ENCODE measurements at regions not wholly inside any gene's neighbourhood (a gene's known extent, or its start where the extent isn't known, plus 50 kb on each side); places are given as distances from the start of the nearest gene placed in this dataset.

- Histone ChIP-seq H3K9me3 (ENCODE audit: control insufficient read depth, insufficient read depth, low read length) (no peaks in the 10 kb centered on the region), H3K4me1 (ENCODE audit: control insufficient read depth, insufficient read depth, low read length) (no peaks in the 10 kb centered on the region), H3K27ac (ENCODE audit: low read length) (no peak overlapping the region), H3K27me3 (ENCODE audit: control insufficient read depth, insufficient read depth, low read length) (no peaks in the 10 kb centered on the region), H3K4me3 (ENCODE audit: low read length) (no peak overlapping the region), H3K36me3 (ENCODE audit: control insufficient read depth, insufficient read depth, low read length) (no peaks in the 10 kb centered on the region)
- no peaks in the 10 kb centered on the region for H3K27me3 Mint-ChIP-seq (ENCODE audit: low read depth in 2 of 2)
- no peak overlapping the region for H3K27ac Mint-ChIP-seq
- no peak for ATAC-seq
- no peaks in the 10 kb centered on the region for H3K36me3 Mint-ChIP-seq
- no peak for DNase-seq
- no peaks in the 10 kb centered on the region for H3K4me1 Mint-ChIP-seq
- intact Hi-C loops (cut with micrococcal nuclease): no loop called here
- H3K4me3 Mint-ChIP-seq: no peak overlapping the region
- no CpG with 5 or more reads among the region's 3 CpGs for WGBS (ENCODE audit: insufficient coverage)
- peaks cover 28 to 41% of the 10 kb centered on the region in 2 donors for H3K9me3 Mint-ChIP-seq
- TF ChIP-seq CTCF (IDR thresholded peaks at IDR 0.05): no peak
Observed at GRCh38 chr14:45658226-45658916, 405.4 kb upstream of the MIS18BP1 start.

GRCh38 chr14:45651890-45652289 lies 398.9 kb upstream of the MIS18BP1 start:
- no peak overlapping the region for H3K4me3 Mint-ChIP-seq
- Histone ChIP-seq H3K4me1 (ENCODE audit: control insufficient read depth, insufficient read depth, low read length) (no peaks in the 10 kb centered on the region), H3K27ac (ENCODE audit: low read length) (no peak overlapping the region), H3K36me3 (ENCODE audit: control insufficient read depth, insufficient read depth, low read length) (no peaks in the 10 kb centered on the region), H3K4me3 (ENCODE audit: low read length) (no peak overlapping the region), H3K27me3 (ENCODE audit: control insufficient read depth, insufficient read depth, low read length) (no peaks in the 10 kb centered on the region), H3K9me3 (ENCODE audit: control insufficient read depth, insufficient read depth, low read length) (no peaks in the 10 kb centered on the region)
- no peak for TF ChIP-seq CTCF (IDR thresholded peaks at IDR 0.05)
- intact Hi-C loops (cut with micrococcal nuclease): no loop called here
- DNase-seq (no peak), ATAC-seq (no peak)
- no peaks in the 10 kb centered on the region for H3K27me3 Mint-ChIP-seq (ENCODE audit: low read depth in 2 of 2)
- peaks cover 17 to 28% of the 10 kb centered on the region in 2 donors for H3K9me3 Mint-ChIP-seq
- H3K4me1 Mint-ChIP-seq: no peaks in the 10 kb centered on the region
- H3K27ac Mint-ChIP-seq: no peak overlapping the region
- H3K36me3 Mint-ChIP-seq: peaks cover 7% of the 10 kb centered on the region
- WGBS (ENCODE audit: insufficient coverage): 84% methylated on average over 2 of the region's 2 CpGs

GRCh38 chr14:45650754-45651153 lies 397.8 kb upstream of the MIS18BP1 start:
- intact Hi-C loops (cut with micrococcal nuclease): no loop called here
- Mint-ChIP-seq H3K9me3 (peaks cover 11 to 24% of the 10 kb centered on the region in 2 donors), H3K27ac (no peak overlapping the region), H3K4me3 (no peak overlapping the region), H3K27me3 (ENCODE audit: low read depth in 2 of 2) (no peaks in the 10 kb centered on the region), H3K36me3 (peaks cover 7% of the 10 kb centered on the region), H3K4me1 (no peaks in the 10 kb centered on the region)
- H3K36me3 ChIP-seq (ENCODE audit: control insufficient read depth, insufficient read depth, low read length): no peaks in the 10 kb centered on the region
- H3K27ac ChIP-seq (ENCODE audit: low read length): no peak overlapping the region
- no peak for TF ChIP-seq CTCF (IDR thresholded peaks at IDR 0.05)
- ATAC-seq (no peak), DNase-seq (no peak)
- 75% methylated on average over 2 of the region's 3 CpGs for WGBS (ENCODE audit: insufficient coverage)
- no peaks in the 10 kb centered on the region for H3K4me1 ChIP-seq (ENCODE audit: control insufficient read depth, insufficient read depth, low read length)
- H3K9me3 ChIP-seq (ENCODE audit: control insufficient read depth, insufficient read depth, low read length): no peaks in the 10 kb centered on the region
- H3K27me3 ChIP-seq (ENCODE audit: control insufficient read depth, insufficient read depth, low read length): no peaks in the 10 kb centered on the region
- H3K4me3 ChIP-seq (ENCODE audit: low read length): no peak overlapping the region

- Mint-ChIP-seq H3K4me3 (no peak overlapping the region), H3K27ac (no peak overlapping the region), H3K27me3 (ENCODE audit: low read depth in 2 of 2) (no peaks in the 10 kb centered on the region), H3K9me3 (peaks cover 11 to 20% of the 10 kb centered on the region in 2 donors), H3K4me1 (no peaks in the 10 kb centered on the region), H3K36me3 (peaks cover 7% of the 10 kb centered on the region)
- intact Hi-C loops (cut with micrococcal nuclease): no loop called here
- H3K27me3 ChIP-seq (ENCODE audit: control insufficient read depth, insufficient read depth, low read length): no peaks in the 10 kb centered on the region
- ATAC-seq (no peak), DNase-seq (no peak)
- H3K27ac ChIP-seq (ENCODE audit: low read length): no peak overlapping the region
- H3K4me3 ChIP-seq (ENCODE audit: low read length): no peak overlapping the region
- no peaks in the 10 kb centered on the region for H3K36me3 ChIP-seq (ENCODE audit: control insufficient read depth, insufficient read depth, low read length)
- no peaks in the 10 kb centered on the region for H3K4me1 ChIP-seq (ENCODE audit: control insufficient read depth, insufficient read depth, low read length)
- no peak for TF ChIP-seq CTCF (IDR thresholded peaks at IDR 0.05)
- no peaks in the 10 kb centered on the region for H3K9me3 ChIP-seq (ENCODE audit: control insufficient read depth, insufficient read depth, low read length)
- whole genome bisulfite sequencing (ENCODE audit: insufficient coverage): 85% methylated on average over 4 of the region's 4 CpGs
Observed at GRCh38 chr14:45649051-45649450, 396.0 kb upstream of the MIS18BP1 start.
